MG63 (cell line): ENCODE measurements at regions not wholly inside any gene's neighbourhood (a gene's known extent, or its start where the extent isn't known, plus 50 kb on each side); places are given as distances from the start of the nearest gene placed in this dataset.

Source experiments
- DNase-seq: peaks from one replicate; pipeline ENCODE4 v3.0.0-alpha.2; 2020
- H3K27me3 ChIP-seq: fragments of 250-450 bp; sonication (Bioruptor Pico); 2 replicates; pipeline ENCODE4 v1.5.1; 2020; ENCODE audit warnings: mild to moderate bottlenecking, moderate library complexity
- H3K36me3 ChIP-seq: fragments of 250-450 bp; sonication (Bioruptor Pico); 2 replicates; pipeline ENCODE4 v1.5.1; 2020; ENCODE audit warnings: mild to moderate bottlenecking, moderate library complexity
- H3K4me3 ChIP-seq: fragments of 250-450 bp; sonication (Bioruptor Pico); 2 replicates; pipeline ENCODE4 v1.5.1; 2020; ENCODE audit warnings: mild to moderate bottlenecking, moderate library complexity
- H3K9me3 ChIP-seq: fragments of 250-450 bp; sonication (Bioruptor Pico); 2 replicates; pipeline ENCODE4 v1.5.1; 2020; ENCODE audit warnings: mild to moderate bottlenecking, moderate library complexity

DNA sequence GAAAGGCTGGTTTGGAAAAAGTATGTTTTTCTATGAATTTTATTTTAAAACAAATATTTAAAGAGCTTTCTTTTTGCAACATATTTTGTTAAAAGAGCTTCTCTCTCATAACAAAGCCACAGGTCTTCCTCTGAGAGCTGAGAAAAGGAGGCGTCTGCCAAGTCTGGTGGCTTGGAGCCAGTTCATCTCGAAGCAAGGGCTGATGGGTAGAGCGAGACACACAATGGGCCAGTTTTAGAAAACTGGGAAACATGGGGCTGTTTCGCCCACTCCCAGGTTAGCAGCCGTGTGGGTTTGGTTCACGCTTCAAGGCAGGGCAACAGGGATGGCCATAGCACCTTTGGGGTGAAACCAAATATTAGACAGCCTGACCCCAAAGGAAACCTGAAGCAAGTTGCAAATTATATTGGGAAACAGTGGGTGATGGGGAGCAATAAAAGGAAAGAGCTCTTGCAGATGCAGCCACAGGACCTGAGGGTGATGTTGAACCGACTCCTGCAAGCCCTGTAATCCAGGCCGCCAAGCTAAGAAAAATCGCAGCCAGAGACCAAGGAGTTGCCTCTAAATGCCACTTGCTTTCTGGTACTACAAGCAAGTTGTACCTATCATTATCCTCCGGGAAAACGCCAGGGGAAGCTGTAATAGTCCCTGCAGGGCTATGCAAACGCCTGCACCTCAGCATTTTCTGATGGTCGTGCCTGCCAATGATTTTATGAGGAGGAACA lies 88.4 kb upstream of the GALNT15 start:
- Histone ChIP-seq H3K27me3 (no peaks in the 10 kb centered on the region), H3K9me3 (peaks cover 7% of the 10 kb centered on the region; the same call in 1 of the 2 replicates), H3K4me3 (no peak overlapping the region), H3K36me3 (no peaks in the 10 kb centered on the region)
- no peak for DNase-seq

DNA sequence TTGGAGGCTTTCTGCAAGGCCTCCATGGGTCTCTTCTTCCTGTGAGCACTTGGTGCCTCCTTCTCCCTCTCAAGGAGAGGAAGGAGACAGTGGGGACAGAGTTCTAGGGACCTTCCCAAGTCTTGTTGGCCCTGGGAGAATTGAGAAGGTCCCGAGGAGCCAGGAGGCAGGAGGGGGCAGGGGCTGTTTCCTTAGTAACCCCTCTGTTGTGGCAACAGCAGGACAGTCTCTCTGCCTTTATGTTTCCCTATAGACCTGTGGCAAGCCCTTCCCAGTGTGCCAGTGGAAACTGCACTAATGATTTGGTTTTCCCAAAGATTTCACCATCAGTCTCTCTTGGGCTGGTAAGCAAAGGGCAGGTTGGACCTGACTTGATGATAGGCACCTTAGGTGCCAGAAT lies 87.8 kb upstream of the GALNT15 start:
- Histone ChIP-seq H3K36me3 (no peaks in the 10 kb centered on the region), H3K27me3 (no peaks in the 10 kb centered on the region), H3K9me3 (peaks cover 4% of the 10 kb centered on the region; the same call in 1 of the 2 replicates), H3K4me3 (no peak overlapping the region)
- DNase-seq: no peak

DNA sequence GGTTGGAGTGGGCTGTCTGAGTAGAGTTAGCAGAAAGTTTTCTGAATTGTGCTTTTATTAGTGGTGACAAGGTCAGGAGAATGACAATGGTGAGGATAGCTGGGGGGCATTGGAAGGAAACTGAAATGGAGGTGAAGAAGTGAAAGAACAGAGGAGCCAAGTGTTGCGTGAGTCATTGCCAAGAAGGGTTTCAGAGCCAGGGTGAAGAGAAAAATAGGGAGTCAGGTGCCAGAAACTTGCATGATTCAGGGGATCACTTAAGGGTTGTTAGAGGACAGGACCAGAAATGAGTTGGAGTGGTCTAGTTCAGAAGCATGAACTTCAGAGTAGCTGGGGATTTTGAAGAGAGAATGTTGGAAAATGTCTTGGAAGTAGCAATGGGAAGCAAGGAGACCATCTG lies 86.0 kb upstream of the GALNT15 start:
- Histone ChIP-seq H3K27me3 (no peaks in the 10 kb centered on the region), H3K9me3 (no peaks in the 10 kb centered on the region), H3K4me3 (no peak overlapping the region), H3K36me3 (no peaks in the 10 kb centered on the region)
- DNase-seq: peak; percentile 64

DNA sequence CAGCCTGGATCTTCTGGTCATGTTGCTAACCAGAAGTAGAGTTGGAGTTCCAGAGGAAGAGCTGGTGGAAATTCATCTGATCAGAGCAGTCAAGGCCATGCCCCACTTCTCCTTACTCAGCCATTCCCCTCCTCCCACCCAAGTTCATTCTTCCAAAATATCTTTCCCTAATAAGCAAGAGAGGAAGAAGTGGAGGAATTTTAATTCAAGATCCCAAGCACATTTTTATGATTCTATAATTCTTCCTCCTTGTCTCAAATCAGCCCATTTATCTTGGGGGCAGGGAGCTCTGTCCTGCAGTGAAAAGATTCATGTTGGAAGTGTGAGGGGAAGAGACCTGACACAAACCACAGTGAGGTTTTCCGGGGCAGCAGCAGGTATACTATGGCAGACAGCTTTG lies 85.0 kb upstream of the GALNT15 start:
- H3K4me3 ChIP-seq: no peak overlapping the region
- H3K27me3 ChIP-seq: no peaks in the 10 kb centered on the region
- DNase-seq: no peak
- no peaks in the 10 kb centered on the region for H3K36me3 ChIP-seq
- H3K9me3 ChIP-seq: no peaks in the 10 kb centered on the region

DNA sequence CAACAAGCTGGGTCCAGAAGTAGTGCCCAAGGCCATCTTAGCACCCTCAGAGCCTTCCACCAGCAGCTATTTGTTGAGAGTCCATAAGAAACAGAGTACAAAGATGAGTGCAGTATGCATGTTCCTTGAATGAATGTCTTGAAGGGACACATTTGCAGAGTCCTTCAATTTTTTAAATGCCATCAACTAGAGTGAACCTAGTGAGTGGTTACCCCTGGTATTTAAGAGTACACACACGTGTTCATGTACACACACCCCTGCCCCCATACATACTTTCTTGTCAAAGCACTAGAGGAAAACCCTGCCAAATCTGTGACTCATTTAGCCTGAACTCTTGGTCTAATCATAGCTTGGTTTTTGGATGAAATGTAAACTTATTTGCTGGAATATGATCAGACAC lies 84.5 kb upstream of the GALNT15 start:
- DNase-seq: peak; percentile 67
- Histone ChIP-seq H3K27me3 (no peaks in the 10 kb centered on the region), H3K4me3 (no peak overlapping the region), H3K9me3 (no peaks in the 10 kb centered on the region), H3K36me3 (no peaks in the 10 kb centered on the region)

DNA sequence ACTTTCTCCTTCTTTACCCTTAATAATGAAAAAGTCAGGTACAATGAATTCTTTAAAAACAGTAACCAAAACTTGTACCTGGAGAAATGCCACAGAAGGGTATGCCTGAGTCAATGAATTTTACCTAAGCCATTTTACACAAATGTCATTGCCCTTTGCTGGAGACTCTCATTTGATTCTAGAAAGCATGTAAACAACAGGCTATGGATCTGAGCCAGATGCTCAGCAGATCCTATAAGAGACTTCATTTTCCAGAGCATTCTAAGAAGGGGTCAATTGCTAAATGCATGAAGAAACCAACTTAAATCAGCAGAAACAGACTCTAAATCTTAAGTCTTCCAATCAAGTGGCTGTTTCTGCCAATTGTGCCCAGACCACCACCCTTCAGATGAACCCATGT lies 83.8 kb upstream of the GALNT15 start:
- no peaks in the 10 kb centered on the region for H3K27me3 ChIP-seq
- H3K9me3 ChIP-seq: no peaks in the 10 kb centered on the region
- DNase-seq: no peak
- H3K36me3 ChIP-seq: no peaks in the 10 kb centered on the region
- H3K4me3 ChIP-seq: no peak overlapping the region

DNA sequence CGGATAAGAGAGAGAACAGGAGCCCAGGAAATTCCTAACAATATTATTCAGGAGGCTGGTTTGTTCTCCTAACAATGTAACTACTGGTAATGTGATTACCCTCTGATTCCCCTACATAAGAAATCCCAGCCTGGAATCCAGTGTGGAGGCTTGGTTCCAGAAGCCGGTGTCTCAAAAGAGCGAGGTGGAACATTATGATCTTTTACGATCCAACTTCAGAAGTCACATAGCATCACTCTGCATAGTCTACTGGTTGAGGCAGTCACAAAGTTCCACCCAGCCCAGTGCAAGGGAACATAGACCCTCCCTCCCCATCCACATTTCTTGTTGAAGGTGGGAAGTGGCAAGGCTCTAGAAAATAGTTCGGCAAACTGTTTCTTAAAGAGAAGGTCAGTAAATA lies 81.6 kb upstream of the GALNT15 start:
- H3K4me3 ChIP-seq: no peak overlapping the region
- H3K9me3 ChIP-seq: no peaks in the 10 kb centered on the region
- no peaks in the 10 kb centered on the region for H3K27me3 ChIP-seq
- H3K36me3 ChIP-seq: no peaks in the 10 kb centered on the region
- no peak for DNase-seq

DNA sequence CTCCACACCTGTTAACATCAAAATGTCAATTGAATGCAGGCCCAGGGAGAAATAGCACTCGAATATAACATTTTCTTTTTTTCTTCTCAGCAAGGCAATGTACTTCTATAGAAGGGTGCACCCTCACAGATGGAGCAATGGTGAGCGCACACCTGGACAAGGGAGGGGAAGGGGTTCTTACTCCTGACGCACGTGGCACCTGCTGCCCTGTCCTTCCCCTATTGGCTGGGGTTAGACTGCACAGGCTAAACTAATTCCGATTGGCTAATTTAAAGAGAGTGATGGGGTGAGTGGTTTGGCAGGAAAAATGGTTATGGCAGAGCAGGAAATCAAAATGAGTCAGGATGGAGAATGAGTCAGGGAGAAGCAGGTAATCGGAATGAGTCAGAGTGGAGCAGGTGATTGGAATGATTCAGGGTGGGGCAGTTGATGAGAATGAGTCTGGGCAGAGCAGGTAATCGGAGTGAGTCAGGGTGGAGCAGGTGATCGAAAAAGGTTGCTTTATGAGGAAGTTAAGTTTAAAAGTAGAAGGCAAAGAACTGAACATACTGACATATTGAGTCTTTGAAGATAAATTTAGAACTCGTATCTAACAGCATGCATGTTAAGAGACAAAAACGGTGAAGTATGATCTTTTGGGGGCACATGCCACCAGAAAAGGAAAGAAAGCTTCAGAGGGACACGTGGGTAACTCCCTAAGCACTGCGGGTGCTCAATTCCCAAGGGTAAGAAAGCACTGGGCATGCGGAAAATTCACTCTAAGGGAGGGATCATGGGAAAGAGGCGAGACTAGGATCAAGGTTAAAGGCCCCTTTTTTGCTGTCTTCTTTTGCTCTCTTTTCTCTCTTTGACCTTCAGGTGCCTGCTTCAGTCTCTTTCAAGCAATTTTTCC lies 72.9 kb upstream of the GALNT15 start:
- no peak for DNase-seq
- peaks cover 2% of the 10 kb centered on the region; the same call in 1 of the 2 replicates for H3K9me3 ChIP-seq
- no peaks in the 10 kb centered on the region for H3K36me3 ChIP-seq
- H3K4me3 ChIP-seq: no peak overlapping the region
- no peaks in the 10 kb centered on the region for H3K27me3 ChIP-seq

DNA sequence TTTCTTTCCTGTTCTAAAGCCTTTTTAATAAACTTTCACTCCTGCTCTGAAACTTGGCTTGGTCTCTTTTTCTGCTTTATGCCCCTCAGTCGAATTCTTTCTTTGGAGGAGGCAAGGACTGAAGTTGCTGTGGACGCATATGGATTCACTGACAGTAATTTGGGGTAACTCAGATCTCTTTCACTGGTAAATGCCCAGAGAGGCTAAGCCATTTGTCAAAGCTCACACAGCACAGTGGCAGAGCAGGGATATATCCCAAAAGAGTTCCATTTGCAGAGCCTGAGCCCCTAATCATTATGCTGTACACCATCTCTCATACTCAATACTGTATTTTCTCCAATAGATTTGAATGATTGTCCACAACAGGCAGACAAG lies 72.3 kb upstream of the GALNT15 start:
- H3K27me3 ChIP-seq: no peaks in the 10 kb centered on the region
- no peak overlapping the region for H3K4me3 ChIP-seq
- no peaks in the 10 kb centered on the region for H3K36me3 ChIP-seq
- DNase-seq: no peak
- peaks cover 2% of the 10 kb centered on the region; the same call in 1 of the 2 replicates for H3K9me3 ChIP-seq

DNA sequence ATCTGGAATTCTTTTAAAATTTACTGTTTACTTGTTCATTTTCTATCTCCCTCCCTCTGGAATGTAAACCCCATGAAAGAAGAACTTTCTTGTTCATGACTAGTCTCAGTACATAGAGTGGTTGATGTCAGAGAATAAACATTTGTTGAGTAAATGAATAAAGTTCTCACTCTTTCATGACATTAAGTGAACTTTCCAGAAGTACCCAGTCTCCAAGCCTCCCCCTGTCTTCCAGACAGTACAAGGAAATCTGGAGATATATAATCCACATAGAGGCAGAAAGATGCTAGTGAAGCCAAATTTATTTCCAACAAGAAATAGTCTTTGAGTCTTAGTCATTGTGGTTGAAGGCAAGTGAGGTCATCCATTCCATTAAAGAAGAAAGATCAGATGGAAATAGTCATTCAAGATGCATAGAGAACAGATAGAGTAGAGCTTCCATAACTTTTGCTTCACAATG lies 71.5 kb upstream of the GALNT15 start:
- peaks cover 2% of the 10 kb centered on the region; the same call in 1 of the 2 replicates for H3K9me3 ChIP-seq
- no peak overlapping the region for H3K4me3 ChIP-seq
- H3K36me3 ChIP-seq: no peaks in the 10 kb centered on the region
- no peak for DNase-seq
- H3K27me3 ChIP-seq: no peaks in the 10 kb centered on the region

DNA sequence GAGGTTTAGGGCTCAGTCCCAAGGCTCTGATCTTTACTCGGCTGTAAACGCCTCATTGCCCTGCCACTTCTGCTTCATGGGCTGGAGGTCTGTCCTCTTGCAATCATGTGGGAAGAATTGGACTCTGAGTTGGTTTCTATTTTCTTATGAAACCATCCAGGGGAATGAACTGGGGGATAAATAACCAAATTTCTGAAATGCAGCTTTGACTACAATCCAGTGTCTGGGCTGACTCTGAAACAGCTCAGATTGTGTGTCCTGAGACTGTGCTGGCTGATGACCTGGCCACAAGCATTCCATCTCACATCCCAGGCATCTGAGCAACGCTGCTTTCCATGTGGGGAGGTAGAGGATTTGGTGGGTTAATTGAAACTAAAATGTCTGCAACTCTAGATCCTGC lies 71.0 kb upstream of the GALNT15 start:
- no peaks in the 10 kb centered on the region for H3K36me3 ChIP-seq
- peaks cover 2% of the 10 kb centered on the region; the same call in 1 of the 2 replicates for H3K9me3 ChIP-seq
- no peak overlapping the region for H3K4me3 ChIP-seq
- H3K27me3 ChIP-seq: no peaks in the 10 kb centered on the region
- peak; percentile 28 for DNase-seq

DNA sequence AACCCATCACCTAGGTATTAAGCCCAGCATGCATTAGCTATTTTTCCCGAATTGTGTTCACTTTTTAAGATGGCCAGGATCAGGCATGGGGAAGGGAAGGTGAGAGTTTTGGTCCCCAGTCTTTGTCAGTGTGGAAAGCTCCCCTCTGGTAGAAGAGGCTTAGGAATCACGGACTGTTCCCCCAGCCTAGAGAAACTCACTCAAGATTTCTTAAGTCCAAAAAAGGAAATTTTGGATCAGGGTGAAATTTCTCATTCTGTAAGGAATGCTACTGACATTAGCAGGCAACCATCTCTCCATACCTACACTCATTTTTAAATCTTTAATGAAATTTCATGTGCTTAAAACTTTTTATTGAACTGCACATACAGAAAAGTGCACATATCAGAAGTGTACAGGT lies 70.3 kb upstream of the GALNT15 start:
- no peak overlapping the region for H3K4me3 ChIP-seq

DNA sequence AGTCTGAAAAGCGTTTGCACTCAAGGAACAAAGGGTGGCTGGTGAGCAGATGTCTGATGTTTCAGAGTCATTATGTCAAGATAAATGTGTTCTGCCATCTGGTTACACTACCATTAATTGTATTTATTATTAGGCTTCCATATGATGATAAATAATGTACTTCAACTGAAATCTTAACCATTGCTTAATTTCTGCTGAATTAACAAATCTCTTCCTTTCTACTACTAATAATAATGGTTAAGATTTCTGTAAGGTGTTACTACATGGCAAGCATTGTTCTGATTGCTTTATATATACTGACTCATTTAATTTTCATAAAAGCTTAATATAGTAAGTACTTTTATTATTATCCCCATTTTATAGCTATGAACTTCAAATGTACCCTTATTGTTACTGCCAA lies 68.4 kb upstream of the GALNT15 start:
- Histone ChIP-seq H3K4me3 (no peak overlapping the region), H3K36me3 (no peaks in the 10 kb centered on the region), H3K9me3 (peaks cover under 1% of the 10 kb centered on the region; the same call in 1 of the 2 replicates), H3K27me3 (no peaks in the 10 kb centered on the region)
- DNase-seq: no peak

More for the DNA sequence above, 70.3 kb upstream of the GALNT15 start:
- H3K36me3 ChIP-seq: no peaks in the 10 kb centered on the region
- no peaks in the 10 kb centered on the region for H3K27me3 ChIP-seq
- no peak for DNase-seq
- peaks cover 2% of the 10 kb centered on the region; the same call in 1 of the 2 replicates for H3K9me3 ChIP-seq

DNA sequence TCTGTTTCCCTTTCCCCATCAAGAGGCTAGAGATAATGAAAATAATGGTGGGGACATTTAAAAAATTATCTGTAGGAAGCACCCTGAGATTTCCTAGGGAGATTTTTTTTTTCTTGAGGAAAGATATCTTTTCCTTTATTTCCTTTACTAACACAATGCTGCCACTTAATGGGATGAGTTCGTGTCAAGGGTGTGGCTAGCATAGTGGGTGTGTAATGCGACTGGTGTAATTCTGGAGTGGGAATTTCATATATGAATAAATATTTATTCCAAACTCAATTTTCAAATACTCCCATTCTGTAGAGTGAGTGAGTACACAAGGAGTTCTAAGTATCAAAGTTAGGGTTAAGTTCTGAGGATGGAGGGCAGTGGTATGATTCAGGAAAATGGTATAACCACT lies 66.1 kb upstream of the GALNT15 start:
- Histone ChIP-seq H3K36me3 (no peaks in the 10 kb centered on the region), H3K27me3 (no peaks in the 10 kb centered on the region), H3K4me3 (no peak overlapping the region), H3K9me3 (no peaks in the 10 kb centered on the region)
- DNase-seq: no peak

DNA sequence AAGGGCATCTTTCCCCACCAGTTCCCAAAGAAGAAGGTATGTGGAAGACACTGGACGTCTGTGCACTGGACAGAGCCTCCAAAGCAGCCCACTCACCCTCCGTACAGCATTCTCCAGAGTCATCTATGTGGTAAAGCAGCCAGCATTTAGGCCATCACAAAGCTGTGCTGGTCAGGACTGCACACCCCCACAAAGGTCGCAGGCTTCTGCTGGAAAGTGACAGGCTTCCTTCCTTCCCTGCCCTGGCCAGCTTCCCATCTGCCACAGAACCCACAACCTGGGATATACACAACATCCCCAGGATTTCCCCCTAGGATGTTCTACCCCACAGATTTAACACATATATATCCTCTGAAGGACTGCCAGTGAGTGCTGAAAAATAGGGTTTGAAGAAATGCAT lies 64.6 kb upstream of the GALNT15 start:
- DNase-seq: no peak
- no peaks in the 10 kb centered on the region for H3K36me3 ChIP-seq
- no peaks in the 10 kb centered on the region for H3K27me3 ChIP-seq
- no peak overlapping the region for H3K4me3 ChIP-seq
- H3K9me3 ChIP-seq: no peaks in the 10 kb centered on the region

DNA sequence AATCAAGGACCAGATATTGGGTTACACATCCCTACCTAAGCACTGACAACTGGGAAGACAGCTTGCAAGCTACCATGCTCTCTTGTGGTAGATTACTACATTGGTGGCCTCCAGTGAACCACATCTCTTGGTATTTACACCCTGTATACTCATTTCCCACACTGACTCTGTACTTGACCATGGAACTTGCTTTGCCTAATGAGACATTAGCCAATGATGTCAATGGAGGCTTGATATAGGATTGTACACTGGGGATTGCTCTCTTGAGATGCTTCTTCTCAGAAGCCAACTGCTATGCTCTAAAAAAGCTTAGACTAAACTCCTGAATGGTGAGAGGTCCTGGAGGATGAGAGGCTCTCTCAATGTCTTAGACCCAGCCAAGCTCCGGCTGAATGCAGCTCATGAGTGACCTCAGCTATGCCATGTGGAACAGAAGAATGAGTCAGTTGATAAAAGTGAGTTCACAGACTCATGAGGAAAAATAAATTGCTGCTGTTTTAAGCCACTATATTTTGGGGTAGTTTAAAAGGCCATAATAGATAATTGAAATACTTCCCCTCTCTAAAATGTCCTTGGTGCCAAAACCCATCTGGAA lies 61.5 kb upstream of the GALNT15 start:
- peak; percentile 59 for DNase-seq
- Histone ChIP-seq H3K27me3 (no peaks in the 10 kb centered on the region), H3K9me3 (no peaks in the 10 kb centered on the region), H3K36me3 (no peaks in the 10 kb centered on the region), H3K4me3 (no peak overlapping the region)

DNA sequence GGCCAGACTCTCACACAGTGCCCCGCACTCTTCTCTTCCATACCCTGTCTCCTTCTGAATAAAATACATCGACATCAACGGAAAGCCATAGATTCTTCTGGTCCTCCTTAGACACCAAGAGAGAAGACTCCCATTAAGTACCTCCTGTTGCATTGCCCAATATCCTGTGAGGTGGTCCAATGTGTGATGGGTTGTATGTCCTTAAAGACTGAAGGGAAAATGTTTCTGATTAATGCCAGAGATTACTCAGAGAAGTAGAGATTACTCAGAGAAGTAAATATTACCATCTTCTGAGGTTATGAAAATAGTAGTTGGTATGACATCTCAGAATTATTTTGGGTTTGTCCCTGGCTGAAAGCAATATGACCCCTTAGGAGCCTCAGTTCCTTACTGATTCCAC lies 60.8 kb upstream of the GALNT15 start:
- DNase-seq: peak; percentile 50

More for the DNA sequence above, 60.8 kb upstream of the GALNT15 start:
- H3K36me3 ChIP-seq: no peaks in the 10 kb centered on the region
- no peak overlapping the region for H3K4me3 ChIP-seq
- no peaks in the 10 kb centered on the region for H3K27me3 ChIP-seq
- H3K9me3 ChIP-seq: no peaks in the 10 kb centered on the region
